CD4-positive, CD25-positive, alpha-beta regulatory T cell (primary cell): ENCODE measurements at regions not wholly inside any gene's neighbourhood (a gene's known extent, or its start where the extent isn't known, plus 50 kb on each side); places are given as distances from the start of the nearest gene placed in this dataset.

Source experiments
- ATAC-seq, 2 donors: fragments of 150-1000 bp; cut with Tn5 transposase; one replicate each; pipeline ENCODE4 v1.10.0; 2021; ENCODE audit warnings: low read depth in 2 of 2, moderate number of reproducible peaks in 2 of 2, moderate library complexity in 1 of 2
- DNase-seq, 3 donors: peaks; one replicate each; pipeline versions ENCODE4 v3.0.0 to v3.0.0-alpha.2; 2012 to 2022; ENCODE audit warnings: mixed read lengths in 1 of 3
- H3K27ac ChIP-seq: one replicate; pipeline ENCODE4 v1.7.0; 2013; ENCODE audit warnings: mild to moderate bottlenecking, low read length; ENCODE audit not compliant: insufficient read depth, poor library complexity, severe bottlenecking
- H3K27me3 ChIP-seq: one replicate; pipeline ENCODE4 v1.7.0; 2013; ENCODE audit warnings: low read length; ENCODE audit not compliant: control insufficient read depth, insufficient read depth
- H3K36me3 ChIP-seq: one replicate; pipeline ENCODE4 v1.7.0; 2013; ENCODE audit warnings: mild to moderate bottlenecking, low read length, moderate library complexity; ENCODE audit not compliant: control insufficient read depth, insufficient read depth
- H3K4me1 ChIP-seq: 2 replicates; pipeline ENCODE4 v1.7.0; 2013; ENCODE audit warnings: mild to moderate bottlenecking, low read length; ENCODE audit not compliant: insufficient read depth, control insufficient read depth, poor library complexity, severe bottlenecking
- H3K4me3 ChIP-seq: one replicate; pipeline ENCODE4 v1.7.0; 2013; ENCODE audit warnings: low read depth, mild to moderate bottlenecking, low read length, moderate library complexity
- H3K9me3 ChIP-seq, 2 experiments: 1 replicate in 1 of 2; 2 replicates in 1 of 2; pipeline ENCODE4 v1.7.0; 2013; ENCODE audit warnings: low read length in 2 of 2, mild to moderate bottlenecking in 1 of 2, moderate library complexity in 1 of 2; ENCODE audit not compliant: control insufficient read depth in 2 of 2
- H3K27ac Mint-ChIP-seq, 3 donors: one replicate each; pipeline ENCODE4 v1.8.0; 2020 to 2022; ENCODE audit warnings: mild to moderate bottlenecking in 3 of 3, mixed read lengths in 3 of 3, moderate library complexity in 2 of 3
- H3K27me3 Mint-ChIP-seq: one replicate; pipeline ENCODE4 v1.8.0; 2022; ENCODE audit warnings: mild to moderate bottlenecking, mixed read lengths
- H3K36me3 Mint-ChIP-seq: one replicate; pipeline ENCODE4 v1.8.0; 2020; ENCODE audit warnings: mixed read lengths
- H3K4me1 Mint-ChIP-seq, 4 donors: one replicate each; pipeline ENCODE4 v1.8.0; 2020 to 2022; ENCODE audit warnings: mixed read lengths in 4 of 4, mild to moderate bottlenecking in 1 of 4
- H3K4me3 Mint-ChIP-seq, 4 donors: one replicate each; pipeline ENCODE4 v1.8.0; 2020 to 2022; ENCODE audit warnings: mild to moderate bottlenecking in 4 of 4, mixed read lengths in 4 of 4, moderate library complexity in 3 of 4
- H3K9me3 Mint-ChIP-seq, 7 donors: one replicate each; pipeline ENCODE4 v1.8.0; 2020 to 2022; ENCODE audit warnings: mixed read lengths in 7 of 7, mild to moderate bottlenecking in 3 of 7, moderate library complexity in 2 of 7

- Mint-ChIP-seq H3K36me3 (no peaks in the 10 kb centered on the region), H3K4me1 (no peaks in the 10 kb centered on the region), H3K27ac (no peak overlapping the region), H3K9me3 (peaks cover 0 to 2% (median 0%) of the 10 kb centered on the region in 7 donors), H3K27me3 (peaks cover 4% of the 10 kb centered on the region), H3K4me3 (no peak overlapping the region)
- no peak for DNase-seq
- no peak overlapping the region for H3K4me3 ChIP-seq
- no peak for ATAC-seq
- H3K9me3 ChIP-seq: no peaks in the 10 kb centered on the region
- no peak overlapping the region for H3K27ac ChIP-seq
- no peaks in the 10 kb centered on the region for H3K4me1 ChIP-seq
- no peaks in the 10 kb centered on the region for H3K36me3 ChIP-seq
- H3K27me3 ChIP-seq: no peaks in the 10 kb centered on the region
These were observed 178.2 kb downstream of the TDRD15 start for GRCh38 chr2:21301871-21302455.

- Histone ChIP-seq H3K36me3 (no peaks in the 10 kb centered on the region), H3K27me3 (no peaks in the 10 kb centered on the region), H3K27ac (no peak overlapping the region), H3K9me3 (no peaks in the 10 kb centered on the region), H3K4me1 (no peaks in the 10 kb centered on the region), H3K4me3 (no peak overlapping the region)
- Mint-ChIP-seq H3K4me3 (no peak overlapping the region), H3K9me3 (peaks cover 0 to 2% (median 0%) of the 10 kb centered on the region in 7 donors), H3K36me3 (no peaks in the 10 kb centered on the region), H3K4me1 (no peaks in the 10 kb centered on the region), H3K27ac (no peak overlapping the region), H3K27me3 (peaks cover 2% of the 10 kb centered on the region)
- no peak for ATAC-seq
- no peak for DNase-seq
These were observed 180.1 kb downstream of the TDRD15 start for GRCh38 chr2:21303876-21304275.

GRCh38 chr2:21305581-21305980 lies 181.8 kb downstream of the TDRD15 start:
- ATAC-seq (no peak), DNase-seq (no peak)
- H3K27me3 ChIP-seq: no peaks in the 10 kb centered on the region
- H3K4me1 Mint-ChIP-seq: no peaks in the 10 kb centered on the region
- no peak overlapping the region for H3K27ac ChIP-seq
- H3K36me3 ChIP-seq: no peaks in the 10 kb centered on the region
- H3K36me3 Mint-ChIP-seq: no peaks in the 10 kb centered on the region
- no peaks in the 10 kb centered on the region for H3K9me3 ChIP-seq
- no peaks in the 10 kb centered on the region for H3K27me3 Mint-ChIP-seq
- H3K27ac Mint-ChIP-seq: no peak overlapping the region
- peaks cover 0 to 2% (median 0%) of the 10 kb centered on the region in 7 donors for H3K9me3 Mint-ChIP-seq
- H3K4me1 ChIP-seq: no peaks in the 10 kb centered on the region
- H3K4me3 Mint-ChIP-seq: no peak overlapping the region
- H3K4me3 ChIP-seq: no peak overlapping the region

GRCh38 chr2:21306235-21306634 lies 182.5 kb downstream of the TDRD15 start:
- ATAC-seq: no peak
- DNase-seq: no peak
- Mint-ChIP-seq H3K4me1 (no peaks in the 10 kb centered on the region), H3K36me3 (no peaks in the 10 kb centered on the region), H3K27me3 (no peaks in the 10 kb centered on the region), H3K9me3 (no peaks in the 10 kb centered on the region), H3K27ac (no peak overlapping the region), H3K4me3 (no peak overlapping the region)
- H3K9me3 ChIP-seq: no peaks in the 10 kb centered on the region
- no peaks in the 10 kb centered on the region for H3K36me3 ChIP-seq
- H3K27me3 ChIP-seq: no peaks in the 10 kb centered on the region
- no peak overlapping the region for H3K27ac ChIP-seq
- H3K4me3 ChIP-seq: no peak overlapping the region
- no peaks in the 10 kb centered on the region for H3K4me1 ChIP-seq

- Histone ChIP-seq H3K27ac (no peak overlapping the region), H3K9me3 (no peaks in the 10 kb centered on the region), H3K4me1 (no peaks in the 10 kb centered on the region), H3K36me3 (no peaks in the 10 kb centered on the region), H3K4me3 (no peak overlapping the region), H3K27me3 (no peaks in the 10 kb centered on the region)
- no peak overlapping the region for H3K4me3 Mint-ChIP-seq
- ATAC-seq (no peak), DNase-seq (no peak)
- no peak overlapping the region for H3K27ac Mint-ChIP-seq
- H3K27me3 Mint-ChIP-seq: no peaks in the 10 kb centered on the region
- H3K4me1 Mint-ChIP-seq: no peaks in the 10 kb centered on the region
- no peaks in the 10 kb centered on the region for H3K9me3 Mint-ChIP-seq
- H3K36me3 Mint-ChIP-seq: no peaks in the 10 kb centered on the region
These were observed 183.3 kb downstream of the TDRD15 start for GRCh38 chr2:21307037-21307436.

- ATAC-seq: no peak
- Histone ChIP-seq H3K4me1 (no peaks in the 10 kb centered on the region), H3K9me3 (no peaks in the 10 kb centered on the region), H3K27ac (no peak overlapping the region), H3K36me3 (no peaks in the 10 kb centered on the region), H3K4me3 (no peak overlapping the region), H3K27me3 (no peaks in the 10 kb centered on the region)
- Mint-ChIP-seq H3K4me3 (no peak overlapping the region), H3K27ac (no peak overlapping the region), H3K36me3 (no peaks in the 10 kb centered on the region), H3K9me3 (peaks cover 0 to 2% (median 0%) of the 10 kb centered on the region in 7 donors), H3K4me1 (no peaks in the 10 kb centered on the region), H3K27me3 (no peaks in the 10 kb centered on the region)
- no peak for DNase-seq
These were observed 186.7 kb downstream of the TDRD15 start for GRCh38 chr2:21310493-21310892.

GRCh38 chr2:21314322-21314835 lies 190.6 kb downstream of the TDRD15 start:
- peak overlapping the region in 1 of 3 donors; percentile 5 for H3K27ac Mint-ChIP-seq
- ATAC-seq: no peak
- H3K36me3 Mint-ChIP-seq: no peaks in the 10 kb centered on the region
- Histone ChIP-seq H3K27me3 (no peaks in the 10 kb centered on the region), H3K4me1 (no peaks in the 10 kb centered on the region), H3K4me3 (no peak overlapping the region), H3K36me3 (no peaks in the 10 kb centered on the region), H3K27ac (no peak overlapping the region), H3K9me3 (no peaks in the 10 kb centered on the region)
- no peak for DNase-seq
- H3K4me1 Mint-ChIP-seq: no peaks in the 10 kb centered on the region
- no peaks in the 10 kb centered on the region for H3K27me3 Mint-ChIP-seq
- H3K4me3 Mint-ChIP-seq: no peak overlapping the region
- peaks cover 0 to 2% (median 0%) of the 10 kb centered on the region in 7 donors for H3K9me3 Mint-ChIP-seq

- DNase-seq (peak in 1 of 3 donors; percentile 48), ATAC-seq (no peak)
- H3K36me3 Mint-ChIP-seq: no peaks in the 10 kb centered on the region
- H3K27ac Mint-ChIP-seq: no peak overlapping the region
- Histone ChIP-seq H3K27me3 (no peaks in the 10 kb centered on the region), H3K27ac (no peak overlapping the region), H3K4me1 (no peaks in the 10 kb centered on the region), H3K36me3 (no peaks in the 10 kb centered on the region), H3K9me3 (no peaks in the 10 kb centered on the region), H3K4me3 (no peak overlapping the region)
- no peaks in the 10 kb centered on the region for H3K4me1 Mint-ChIP-seq
- H3K4me3 Mint-ChIP-seq: no peak overlapping the region
- H3K27me3 Mint-ChIP-seq: no peaks in the 10 kb centered on the region
- H3K9me3 Mint-ChIP-seq: peaks cover 0 to 2% (median 0%) of the 10 kb centered on the region in 7 donors
These were observed 193.4 kb downstream of the TDRD15 start for GRCh38 chr2:21317131-21317530.
